GM23338 (cell line): ENCODE measurements at regions not wholly inside any gene's neighbourhood (a gene's known extent, or its start where the extent isn't known, plus 50 kb on each side); places are given as distances from the start of the nearest gene placed in this dataset.

Source experiments
- CREB1 ChIP-seq: fragments of 250-450 bp; sonication (Bioruptor Pico); IDR thresholded peaks from 2 replicates; pipeline ENCODE4 v1.5.0; 2020; ENCODE audit warnings: low read depth, mild to moderate bottlenecking, moderate library complexity
- EZH2 ChIP-seq: fragments of 200-600 bp; sonication (generic); IDR thresholded peaks from one replicate; pipeline ENCODE4 v1.8.0; 2017; ENCODE audit warnings: antibody characterized with exemption, mild to moderate bottlenecking, low read depth; ENCODE audit not compliant: unreplicated experiment
- EZH2phosphoT487 ChIP-seq: fragments of 200-600 bp; sonication (generic); IDR thresholded peaks from one replicate; pipeline ENCODE4 v1.8.1; 2018; ENCODE audit warnings: antibody characterized with exemption; ENCODE audit not compliant: unreplicated experiment
- NANOG ChIP-seq: IDR thresholded peaks from 2 replicates; pipeline ENCODE4 v1.6.1; 2016; ENCODE audit warnings: antibody characterized with exemption, borderline replicate concordance
- POLR2AphosphoS5 ChIP-seq: IDR thresholded peaks from 2 replicates; pipeline ENCODE4 v1.6.1; 2016; ENCODE audit warnings: antibody characterized with exemption, low read depth
- ZNF114 ChIP-seq: fragments of 250-450 bp; sonication (Bioruptor Pico); IDR thresholded peaks from 2 replicates; pipeline ENCODE4 v1.5.0; 2020; ENCODE audit warnings: mild to moderate bottlenecking, moderate library complexity
- TF ChIP-seq, protein P1 (sequence below), 2 experiments: fragments of 200-600 bp in 1 of 2; sonication (generic) in 1 of 2; conservative IDR thresholded peaks; 2 replicates each; pipeline versions ENCODE4 v1.5.1 to v1.6.1; 2016 to 2017; ENCODE audit warnings: antibody characterized with exemption in 2 of 2, low read depth in 2 of 2, mild to moderate bottlenecking in 2 of 2, moderate library complexity in 1 of 2
- TF ChIP-seq, protein P2 (sequence below): IDR thresholded peaks from one replicate; pipeline ENCODE4 v1.6.1; 2018; ENCODE audit warnings: antibody characterized with exemption; ENCODE audit not compliant: unreplicated experiment

DNA sequence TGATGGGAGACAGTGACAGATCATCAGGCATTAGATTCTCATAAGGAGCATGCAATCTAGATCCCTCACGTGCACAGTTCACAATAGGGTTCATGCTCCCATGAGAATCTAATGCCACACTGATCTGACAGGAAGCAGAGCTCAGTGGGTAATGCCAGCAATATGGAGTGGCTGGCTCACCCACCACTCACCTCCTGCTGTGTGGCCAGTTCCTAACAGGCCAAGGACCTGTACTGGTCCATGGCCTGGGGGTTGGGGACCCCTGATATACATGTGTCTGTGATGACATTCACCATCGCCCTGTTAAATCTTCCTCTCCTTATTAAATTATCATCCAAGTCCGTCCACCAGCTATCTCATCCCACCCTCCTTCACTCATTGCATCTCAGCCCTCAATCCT lies 118.4 kb downstream of the TEX36 start:
- TF ChIP-seq, protein P1, sequence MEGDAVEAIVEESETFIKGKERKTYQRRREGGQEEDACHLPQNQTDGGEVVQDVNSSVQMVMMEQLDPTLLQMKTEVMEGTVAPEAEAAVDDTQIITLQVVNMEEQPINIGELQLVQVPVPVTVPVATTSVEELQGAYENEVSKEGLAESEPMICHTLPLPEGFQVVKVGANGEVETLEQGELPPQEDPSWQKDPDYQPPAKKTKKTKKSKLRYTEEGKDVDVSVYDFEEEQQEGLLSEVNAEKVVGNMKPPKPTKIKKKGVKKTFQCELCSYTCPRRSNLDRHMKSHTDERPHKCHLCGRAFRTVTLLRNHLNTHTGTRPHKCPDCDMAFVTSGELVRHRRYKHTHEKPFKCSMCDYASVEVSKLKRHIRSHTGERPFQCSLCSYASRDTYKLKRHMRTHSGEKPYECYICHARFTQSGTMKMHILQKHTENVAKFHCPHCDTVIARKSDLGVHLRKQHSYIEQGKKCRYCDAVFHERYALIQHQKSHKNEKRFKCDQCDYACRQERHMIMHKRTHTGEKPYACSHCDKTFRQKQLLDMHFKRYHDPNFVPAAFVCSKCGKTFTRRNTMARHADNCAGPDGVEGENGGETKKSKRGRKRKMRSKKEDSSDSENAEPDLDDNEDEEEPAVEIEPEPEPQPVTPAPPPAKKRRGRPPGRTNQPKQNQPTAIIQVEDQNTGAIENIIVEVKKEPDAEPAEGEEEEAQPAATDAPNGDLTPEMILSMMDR (conservative IDR thresholded peaks at IDR 0.05; ENCODE audit: low read depth in 2 of 2) = no peak
- TF ChIP-seq EZH2 (no peak), POLR2AphosphoS5 (no peak), EZH2phosphoT487 (no peak), NANOG (no peak), ZNF114 (CRISPR knock-in tag) (no peak), CREB1 (CRISPR knock-in tag) (no peak)
- TF ChIP-seq, protein P2, sequence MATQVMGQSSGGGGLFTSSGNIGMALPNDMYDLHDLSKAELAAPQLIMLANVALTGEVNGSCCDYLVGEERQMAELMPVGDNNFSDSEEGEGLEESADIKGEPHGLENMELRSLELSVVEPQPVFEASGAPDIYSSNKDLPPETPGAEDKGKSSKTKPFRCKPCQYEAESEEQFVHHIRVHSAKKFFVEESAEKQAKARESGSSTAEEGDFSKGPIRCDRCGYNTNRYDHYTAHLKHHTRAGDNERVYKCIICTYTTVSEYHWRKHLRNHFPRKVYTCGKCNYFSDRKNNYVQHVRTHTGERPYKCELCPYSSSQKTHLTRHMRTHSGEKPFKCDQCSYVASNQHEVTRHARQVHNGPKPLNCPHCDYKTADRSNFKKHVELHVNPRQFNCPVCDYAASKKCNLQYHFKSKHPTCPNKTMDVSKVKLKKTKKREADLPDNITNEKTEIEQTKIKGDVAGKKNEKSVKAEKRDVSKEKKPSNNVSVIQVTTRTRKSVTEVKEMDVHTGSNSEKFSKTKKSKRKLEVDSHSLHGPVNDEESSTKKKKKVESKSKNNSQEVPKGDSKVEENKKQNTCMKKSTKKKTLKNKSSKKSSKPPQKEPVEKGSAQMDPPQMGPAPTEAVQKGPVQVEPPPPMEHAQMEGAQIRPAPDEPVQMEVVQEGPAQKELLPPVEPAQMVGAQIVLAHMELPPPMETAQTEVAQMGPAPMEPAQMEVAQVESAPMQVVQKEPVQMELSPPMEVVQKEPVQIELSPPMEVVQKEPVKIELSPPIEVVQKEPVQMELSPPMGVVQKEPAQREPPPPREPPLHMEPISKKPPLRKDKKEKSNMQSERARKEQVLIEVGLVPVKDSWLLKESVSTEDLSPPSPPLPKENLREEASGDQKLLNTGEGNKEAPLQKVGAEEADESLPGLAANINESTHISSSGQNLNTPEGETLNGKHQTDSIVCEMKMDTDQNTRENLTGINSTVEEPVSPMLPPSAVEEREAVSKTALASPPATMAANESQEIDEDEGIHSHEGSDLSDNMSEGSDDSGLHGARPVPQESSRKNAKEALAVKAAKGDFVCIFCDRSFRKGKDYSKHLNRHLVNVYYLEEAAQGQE = no peak
